ENCODE measurements at regions not wholly inside any gene's neighbourhood (a gene's known extent, or its start where the extent isn't known, plus 50 kb on each side); places are given as distances from the start of the nearest gene placed in this dataset.
"Not testable (repeated sequence)": the region's sequence is repeated elsewhere in the genome, so short reads cannot be mapped to it uniquely, and the experiment has no call there.

GRCh38 chr7:130845581-130846085, 111.6 kb upstream of the KLF14 start:
- H3K27ac ChIP-seq (ENCODE audit: low read length) = no peak overlapping the region
- no peaks in the 10 kb centered on the region for H3K36me3 ChIP-seq (ENCODE audit: control insufficient read depth in 2 of 2, insufficient read depth in 2 of 2, low read length in 2 of 2)
- no peaks in the 10 kb centered on the region for H3K4me1 ChIP-seq (ENCODE audit: control insufficient read depth, insufficient read depth, low read length)
- H3K27me3 ChIP-seq (ENCODE audit: control insufficient read depth in 1 of 2, insufficient read depth in 2 of 2, low read length in 2 of 2) = peaks cover 3 to 4% of the 10 kb centered on the region in 2 donors
- H3K9ac ChIP-seq (ENCODE audit: low read length in 2 of 2) = no peak overlapping the region
- no peaks in the 10 kb centered on the region for H3K9me3 ChIP-seq (ENCODE audit: control insufficient read depth in 2 of 2, low read length in 2 of 2)
- H3K4me3 ChIP-seq (ENCODE audit: low read length in 2 of 2) = no peak overlapping the region

DNA sequence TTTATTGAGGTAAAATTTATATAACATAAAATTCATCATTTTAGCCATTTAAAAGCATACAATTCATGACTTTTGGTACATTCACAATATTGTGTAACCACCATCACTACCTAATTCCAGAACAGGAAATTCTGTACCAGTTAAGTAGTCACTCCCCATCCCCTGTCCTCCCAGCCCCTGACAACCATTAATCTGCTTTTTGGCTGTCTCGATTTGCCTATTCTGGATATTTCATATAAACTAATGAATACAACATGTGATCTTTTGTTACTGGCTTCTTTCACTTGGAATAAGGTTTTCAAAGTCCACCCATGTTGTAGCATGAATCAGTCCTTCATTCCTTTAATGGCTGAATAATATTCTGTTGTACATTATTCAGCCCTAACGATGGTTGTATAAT, 115.6 kb upstream of the KLF14 start:
- H3K27me3 ChIP-seq (ENCODE audit: control insufficient read depth in 1 of 2, insufficient read depth in 2 of 2, low read length in 2 of 2) = peaks cover 0 to 3% of the 10 kb centered on the region in 2 donors
- H3K4me1 ChIP-seq (ENCODE audit: control insufficient read depth, insufficient read depth, low read length) = no peaks in the 10 kb centered on the region
- H3K9ac ChIP-seq (ENCODE audit: low read length in 2 of 2) = no peak overlapping the region
- no peaks in the 10 kb centered on the region for H3K36me3 ChIP-seq (ENCODE audit: control insufficient read depth in 2 of 2, insufficient read depth in 2 of 2, low read length in 2 of 2)
- H3K9me3 ChIP-seq (ENCODE audit: control insufficient read depth in 2 of 2, low read length in 2 of 2) = no peaks in the 10 kb centered on the region
- H3K4me3 ChIP-seq (ENCODE audit: low read length in 2 of 2) = no peak overlapping the region
- H3K27ac ChIP-seq (ENCODE audit: low read length) = no peak overlapping the region

DNA sequence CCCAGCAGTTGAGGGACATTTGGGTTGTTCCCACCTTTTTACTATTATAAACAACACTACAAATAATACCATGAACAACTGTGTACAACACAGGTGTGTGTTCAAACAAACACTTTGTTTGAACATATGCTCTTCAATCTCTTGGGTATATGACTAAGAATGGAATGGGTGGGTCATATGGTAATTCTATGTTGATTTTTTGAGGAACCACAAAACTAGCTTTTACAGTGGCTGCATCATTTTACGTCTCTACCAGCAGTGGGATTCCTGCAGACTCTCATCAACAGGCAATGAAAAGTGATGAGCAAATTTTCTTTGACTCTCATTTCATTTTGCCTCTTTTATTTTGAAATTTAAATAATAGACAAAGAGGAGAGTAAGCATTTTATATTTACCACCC, 116.9 kb upstream of the KLF14 start:
- Histone ChIP-seq H3K4me1 (ENCODE audit: control insufficient read depth, insufficient read depth, low read length) (no peaks in the 10 kb centered on the region), H3K9me3 (ENCODE audit: control insufficient read depth in 2 of 2, low read length in 2 of 2) (peaks cover 0 to 2% of the 10 kb centered on the region in 2 donors), H3K27ac (ENCODE audit: low read length) (no peak overlapping the region), H3K9ac (ENCODE audit: low read length in 2 of 2) (no peak overlapping the region), H3K36me3 (ENCODE audit: control insufficient read depth in 2 of 2, insufficient read depth in 2 of 2, low read length in 2 of 2) (peaks cover 3 to 5% of the 10 kb centered on the region in 2 donors), H3K27me3 (ENCODE audit: control insufficient read depth in 1 of 2, insufficient read depth in 2 of 2, low read length in 2 of 2) (no peaks in the 10 kb centered on the region), H3K4me3 (ENCODE audit: low read length in 2 of 2) (no peak overlapping the region)

DNA sequence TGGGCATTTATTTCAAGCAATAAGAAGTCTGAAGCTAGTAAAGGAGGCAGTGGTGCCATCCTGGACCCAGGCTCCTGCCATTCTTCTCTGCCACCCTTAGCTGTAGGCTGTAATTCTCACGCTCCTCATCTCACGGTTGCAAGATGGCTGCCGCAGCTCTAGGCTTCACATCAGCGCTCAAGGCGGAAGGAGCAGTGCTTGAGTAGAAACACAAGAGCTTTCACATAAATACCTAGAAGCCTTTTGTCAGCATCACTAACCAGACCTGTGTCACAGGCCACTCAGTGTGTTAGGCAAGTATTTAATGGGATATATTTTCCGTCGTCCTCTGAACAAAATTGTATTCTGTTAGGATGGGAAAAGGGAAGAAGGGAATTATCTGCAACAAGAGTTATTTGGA, 118.9 kb upstream of the KLF14 start:
- peaks cover 6 to 15% of the 10 kb centered on the region in 2 donors for H3K9me3 ChIP-seq (ENCODE audit: control insufficient read depth in 2 of 2, low read length in 2 of 2)
- H3K36me3 ChIP-seq (ENCODE audit: control insufficient read depth in 2 of 2, insufficient read depth in 2 of 2, low read length in 2 of 2) = peaks cover 5 to 11% of the 10 kb centered on the region in 2 donors
- no peak overlapping the region for H3K4me3 ChIP-seq (ENCODE audit: low read length in 2 of 2)
- H3K4me1 ChIP-seq (ENCODE audit: control insufficient read depth, insufficient read depth, low read length) = no peaks in the 10 kb centered on the region
- no peak overlapping the region for H3K9ac ChIP-seq (ENCODE audit: low read length in 2 of 2)
- H3K27ac ChIP-seq (ENCODE audit: low read length) = no peak overlapping the region
- H3K27me3 ChIP-seq (ENCODE audit: control insufficient read depth in 1 of 2, insufficient read depth in 2 of 2, low read length in 2 of 2) = no peaks in the 10 kb centered on the region

GRCh38 chr7:130853503-130854279, 119.7 kb upstream of the KLF14 start:
- Histone ChIP-seq H3K36me3 (ENCODE audit: control insufficient read depth in 2 of 2, insufficient read depth in 2 of 2, low read length in 2 of 2) (peaks cover 5 to 11% of the 10 kb centered on the region in 2 donors), H3K9ac (ENCODE audit: low read length in 2 of 2) (no peak overlapping the region), H3K27me3 (ENCODE audit: control insufficient read depth in 1 of 2, insufficient read depth in 2 of 2, low read length in 2 of 2) (no peaks in the 10 kb centered on the region), H3K27ac (ENCODE audit: low read length) (no peak overlapping the region), H3K9me3 (ENCODE audit: control insufficient read depth in 2 of 2, low read length in 2 of 2) (peaks cover 6 to 15% of the 10 kb centered on the region in 2 donors), H3K4me3 (ENCODE audit: low read length in 2 of 2) (no peak overlapping the region), H3K4me1 (ENCODE audit: control insufficient read depth, insufficient read depth, low read length) (no peaks in the 10 kb centered on the region)

GRCh38 chr7:130854481-130854880, 120.5 kb upstream of the KLF14 start:
- no peak overlapping the region for H3K4me3 ChIP-seq (ENCODE audit: low read length in 2 of 2)
- peaks cover 5 to 11% of the 10 kb centered on the region in 2 donors for H3K36me3 ChIP-seq (ENCODE audit: control insufficient read depth in 2 of 2, insufficient read depth in 2 of 2, low read length in 2 of 2)
- H3K9ac ChIP-seq (ENCODE audit: low read length in 2 of 2) = no peak overlapping the region
- no peak overlapping the region for H3K27ac ChIP-seq (ENCODE audit: low read length)
- H3K9me3 ChIP-seq (ENCODE audit: control insufficient read depth in 2 of 2, low read length in 2 of 2) = peaks cover 6 to 15% of the 10 kb centered on the region in 2 donors
- H3K27me3 ChIP-seq (ENCODE audit: control insufficient read depth in 1 of 2, insufficient read depth in 2 of 2, low read length in 2 of 2) = no peaks in the 10 kb centered on the region
- no peaks in the 10 kb centered on the region for H3K4me1 ChIP-seq (ENCODE audit: control insufficient read depth, insufficient read depth, low read length)

- peaks cover 6 to 15% of the 10 kb centered on the region in 2 donors for H3K9me3 ChIP-seq (ENCODE audit: control insufficient read depth in 2 of 2, low read length in 2 of 2)
- H3K4me3 ChIP-seq (ENCODE audit: low read length in 2 of 2) = no peak overlapping the region
- H3K36me3 ChIP-seq (ENCODE audit: control insufficient read depth in 2 of 2, insufficient read depth in 2 of 2, low read length in 2 of 2) = peaks cover 8 to 11% of the 10 kb centered on the region in 2 donors
- H3K9ac ChIP-seq (ENCODE audit: low read length in 2 of 2) = no peak overlapping the region
- no peaks in the 10 kb centered on the region for H3K27me3 ChIP-seq (ENCODE audit: control insufficient read depth in 1 of 2, insufficient read depth in 2 of 2, low read length in 2 of 2)
- no peak overlapping the region for H3K27ac ChIP-seq (ENCODE audit: low read length)
- no peaks in the 10 kb centered on the region for H3K4me1 ChIP-seq (ENCODE audit: control insufficient read depth, insufficient read depth, low read length)
Measured at GRCh38 chr7:130856866-130857265, 122.9 kb upstream of the KLF14 start.

GRCh38 chr7:130860832-130861231, 126.8 kb upstream of the KLF14 start:
- H3K9ac ChIP-seq (ENCODE audit: low read length in 2 of 2); H3K27me3 ChIP-seq (ENCODE audit: control insufficient read depth in 1 of 2, insufficient read depth in 2 of 2, low read length in 2 of 2); H3K4me3 ChIP-seq (ENCODE audit: low read length in 2 of 2); H3K27ac ChIP-seq (ENCODE audit: low read length); H3K4me1 ChIP-seq (ENCODE audit: control insufficient read depth, insufficient read depth, low read length): not testable (repeated sequence)
- Histone ChIP-seq H3K36me3 (ENCODE audit: control insufficient read depth in 2 of 2, insufficient read depth in 2 of 2, low read length in 2 of 2) (peaks cover 10% of the 10 kb centered on the region in 2 donors), H3K9me3 (ENCODE audit: control insufficient read depth in 2 of 2, low read length in 2 of 2) (peaks cover 6 to 14% of the 10 kb centered on the region in 2 donors)

- no peak overlapping the region for H3K27ac ChIP-seq (ENCODE audit: low read length)
- H3K27me3 ChIP-seq (ENCODE audit: control insufficient read depth in 1 of 2, insufficient read depth in 2 of 2, low read length in 2 of 2) = no peaks in the 10 kb centered on the region
- H3K4me1 ChIP-seq (ENCODE audit: control insufficient read depth, insufficient read depth, low read length) = no peaks in the 10 kb centered on the region
- no peak overlapping the region for H3K9ac ChIP-seq (ENCODE audit: low read length in 2 of 2)
- peaks cover 26 to 31% of the 10 kb centered on the region in 2 donors for H3K36me3 ChIP-seq (ENCODE audit: control insufficient read depth in 2 of 2, insufficient read depth in 2 of 2, low read length in 2 of 2)
- H3K9me3 ChIP-seq (ENCODE audit: control insufficient read depth in 2 of 2, low read length in 2 of 2) = no peaks in the 10 kb centered on the region
- no peak overlapping the region for H3K4me3 ChIP-seq (ENCODE audit: low read length in 2 of 2)
Measured at GRCh38 chr7:130865408-130866236, 131.6 kb upstream of the KLF14 start.

DNA sequence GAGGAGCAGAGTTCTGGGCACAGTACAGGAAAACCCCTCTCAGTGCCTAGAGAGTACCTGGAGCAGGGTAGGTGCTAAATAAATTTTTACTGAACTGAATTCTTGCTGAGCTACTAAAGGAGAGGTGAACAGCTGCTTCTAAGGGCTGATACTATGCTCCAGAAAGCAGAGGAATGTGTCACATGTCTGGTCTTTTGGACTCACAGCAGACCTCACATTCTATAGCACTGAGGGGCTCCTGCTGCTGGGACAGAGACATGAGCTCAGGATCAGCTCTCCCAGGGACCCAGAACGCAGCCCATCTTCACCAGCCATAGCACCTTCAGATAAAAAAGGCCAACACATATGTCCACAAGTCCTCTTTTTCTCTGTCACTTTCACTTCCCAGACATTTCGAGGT, 133.0 kb upstream of the KLF14 start:
- H3K27ac ChIP-seq (ENCODE audit: low read length) = no peak overlapping the region
- no peaks in the 10 kb centered on the region for H3K4me1 ChIP-seq (ENCODE audit: control insufficient read depth, insufficient read depth, low read length)
- H3K36me3 ChIP-seq (ENCODE audit: control insufficient read depth in 2 of 2, insufficient read depth in 2 of 2, low read length in 2 of 2) = peaks cover 26 to 28% of the 10 kb centered on the region in 2 donors
- no peak overlapping the region for H3K9ac ChIP-seq (ENCODE audit: low read length in 2 of 2)
- H3K4me3 ChIP-seq (ENCODE audit: low read length in 2 of 2) = no peak overlapping the region
- H3K27me3 ChIP-seq (ENCODE audit: control insufficient read depth in 1 of 2, insufficient read depth in 2 of 2, low read length in 2 of 2) = no peaks in the 10 kb centered on the region
- H3K9me3 ChIP-seq (ENCODE audit: control insufficient read depth in 2 of 2, low read length in 2 of 2) = no peaks in the 10 kb centered on the region

All from stomach smooth muscle (tissue), 2 donors.